OCI-LY7 (cell line): ENCODE measurements at regions not wholly inside any gene's neighbourhood (a gene's known extent, or its start where the extent isn't known, plus 50 kb on each side); places are given as distances from the start of the nearest gene placed in this dataset.

ENCODE experiments used
- CTCF ChIP-seq: fragments of 200-600 bp; sonication (generic); conservative IDR thresholded peaks from 2 replicates; pipeline ENCODE4 v1.5.1; 2014; ENCODE audit warnings: mild to moderate bottlenecking, antibody characterized with exemption, low read length, moderate library complexity, mixed read lengths
- EZH2phosphoT487 ChIP-seq: fragments of 200-600 bp; sonication (generic); IDR thresholded peaks from 2 replicates; pipeline ENCODE4 v1.6.1; 2018; ENCODE audit warnings: low read depth, borderline replicate concordance, mild to moderate bottlenecking, mixed run types, antibody characterized with exemption, low read length, moderate library complexity, mixed read lengths

GRCh38 chr1:99119188-99119587 is 114.5 kb upstream of the PLPPR5 start:
- TF ChIP-seq EZH2phosphoT487, result no peak
- no peak for TF ChIP-seq CTCF
